ENCODE measurements at regions not wholly inside any gene's neighbourhood (a gene's known extent, or its start where the extent isn't known, plus 50 kb on each side); places are given as distances from the start of the nearest gene placed in this dataset.

DNA sequence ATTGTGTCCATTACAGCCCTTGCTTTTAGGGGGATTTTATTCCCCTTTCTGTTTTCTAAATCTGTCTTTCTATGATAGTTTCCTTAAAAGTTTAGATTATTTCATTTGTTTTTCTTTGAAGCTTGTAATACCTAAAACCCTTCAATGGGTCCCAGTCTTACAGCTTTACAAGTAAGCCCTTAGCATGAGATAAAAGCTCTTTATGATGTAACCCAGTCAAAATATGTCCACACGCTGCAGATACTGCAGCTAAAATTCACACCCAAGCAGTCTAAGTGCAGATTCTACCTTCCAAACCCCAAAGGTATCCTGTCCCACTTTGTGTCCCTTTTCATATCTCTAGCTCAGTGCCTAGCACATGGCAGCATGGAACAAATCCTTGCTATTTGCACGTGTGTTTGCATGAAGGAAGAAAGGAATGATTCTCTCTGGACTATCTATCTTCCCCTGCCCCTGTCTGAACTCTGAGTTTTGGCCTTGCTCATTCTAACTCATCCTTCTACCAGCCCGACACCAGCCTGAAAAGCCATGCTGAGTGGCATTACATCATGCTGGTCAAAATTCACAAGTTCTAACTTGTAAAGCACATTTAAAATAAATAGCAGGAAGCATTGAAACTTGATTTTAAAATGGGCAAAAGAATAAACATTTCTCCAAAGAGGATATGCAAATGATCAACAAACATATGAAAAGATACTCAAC is 623.2 kb downstream of the IRS1 start:
- no peaks in the 10 kb centered on the region for H3K4me1 Mint-ChIP-seq
- H3K27me3 Mint-ChIP-seq (ENCODE audit: low read depth): peaks cover 6% of the 10 kb centered on the region
- no peak overlapping the region for H3K27ac Mint-ChIP-seq
- no peaks in the 10 kb centered on the region for H3K36me3 Mint-ChIP-seq (ENCODE audit: low read depth)
- peaks cover 9% of the 10 kb centered on the region for H3K9me3 Mint-ChIP-seq
- no peak overlapping the region for H3K4me3 Mint-ChIP-seq
- TF ChIP-seq, protein P1, sequence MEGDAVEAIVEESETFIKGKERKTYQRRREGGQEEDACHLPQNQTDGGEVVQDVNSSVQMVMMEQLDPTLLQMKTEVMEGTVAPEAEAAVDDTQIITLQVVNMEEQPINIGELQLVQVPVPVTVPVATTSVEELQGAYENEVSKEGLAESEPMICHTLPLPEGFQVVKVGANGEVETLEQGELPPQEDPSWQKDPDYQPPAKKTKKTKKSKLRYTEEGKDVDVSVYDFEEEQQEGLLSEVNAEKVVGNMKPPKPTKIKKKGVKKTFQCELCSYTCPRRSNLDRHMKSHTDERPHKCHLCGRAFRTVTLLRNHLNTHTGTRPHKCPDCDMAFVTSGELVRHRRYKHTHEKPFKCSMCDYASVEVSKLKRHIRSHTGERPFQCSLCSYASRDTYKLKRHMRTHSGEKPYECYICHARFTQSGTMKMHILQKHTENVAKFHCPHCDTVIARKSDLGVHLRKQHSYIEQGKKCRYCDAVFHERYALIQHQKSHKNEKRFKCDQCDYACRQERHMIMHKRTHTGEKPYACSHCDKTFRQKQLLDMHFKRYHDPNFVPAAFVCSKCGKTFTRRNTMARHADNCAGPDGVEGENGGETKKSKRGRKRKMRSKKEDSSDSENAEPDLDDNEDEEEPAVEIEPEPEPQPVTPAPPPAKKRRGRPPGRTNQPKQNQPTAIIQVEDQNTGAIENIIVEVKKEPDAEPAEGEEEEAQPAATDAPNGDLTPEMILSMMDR (IDR thresholded peaks at IDR 0.05; ENCODE audit: unreplicated experiment in 3 of 3): no peak

DNA sequence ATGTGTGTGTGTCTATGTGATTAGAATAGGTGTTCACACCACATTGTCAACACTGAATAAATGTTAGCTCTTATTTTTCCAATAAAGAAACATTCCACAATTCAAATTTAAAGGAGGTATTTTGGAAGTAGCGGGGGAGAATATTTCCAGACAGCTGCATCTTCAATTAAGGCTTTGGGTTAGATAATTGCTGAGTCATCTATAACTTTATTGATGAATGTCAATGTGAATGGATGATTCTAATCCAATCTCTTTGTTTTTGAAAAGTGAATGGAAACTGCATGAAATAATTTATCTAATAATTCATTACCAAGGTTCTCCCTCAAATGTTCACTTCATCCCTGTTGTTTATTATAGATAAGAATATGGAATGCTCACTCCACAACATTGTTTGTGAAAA is 625.2 kb downstream of the IRS1 start:
- Mint-ChIP-seq H3K27ac (no peak overlapping the region), H3K36me3 (ENCODE audit: low read depth) (no peaks in the 10 kb centered on the region), H3K4me1 (no peaks in the 10 kb centered on the region), H3K27me3 (ENCODE audit: low read depth) (peaks cover 6% of the 10 kb centered on the region), H3K4me3 (no peak overlapping the region), H3K9me3 (peaks cover 6% of the 10 kb centered on the region)
- TF ChIP-seq, protein P1 (IDR thresholded peaks at IDR 0.05; ENCODE audit: unreplicated experiment in 3 of 3): no peak

DNA sequence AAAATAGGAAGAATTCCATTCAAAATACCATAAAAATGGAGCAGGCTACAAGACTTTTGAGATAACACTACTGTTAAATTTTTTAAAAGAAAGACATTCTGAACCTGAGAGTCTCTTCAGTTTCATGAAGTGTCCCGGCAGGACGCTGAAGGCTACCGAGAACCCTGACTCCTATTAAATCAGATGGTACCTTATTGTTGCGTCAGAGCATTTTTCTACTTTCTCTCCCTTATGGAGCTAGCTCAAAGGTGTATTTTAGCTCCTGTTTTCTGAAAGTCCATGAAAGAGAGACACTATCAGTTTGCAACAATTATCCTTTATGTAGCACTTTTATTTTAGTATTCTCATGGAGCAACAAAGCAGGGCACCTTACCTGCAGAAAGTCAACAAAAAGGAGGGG is 626.7 kb downstream of the IRS1 start:
- H3K36me3 Mint-ChIP-seq (ENCODE audit: low read depth): no peaks in the 10 kb centered on the region
- TF ChIP-seq, protein P1 (IDR thresholded peaks at IDR 0.05; ENCODE audit: unreplicated experiment in 3 of 3): no peak
- H3K4me3 Mint-ChIP-seq: no peak overlapping the region
- no peak overlapping the region for H3K27ac Mint-ChIP-seq
- peaks cover 6% of the 10 kb centered on the region for H3K27me3 Mint-ChIP-seq (ENCODE audit: low read depth)
- peaks cover 3% of the 10 kb centered on the region for H3K9me3 Mint-ChIP-seq
- no peaks in the 10 kb centered on the region for H3K4me1 Mint-ChIP-seq

DNA sequence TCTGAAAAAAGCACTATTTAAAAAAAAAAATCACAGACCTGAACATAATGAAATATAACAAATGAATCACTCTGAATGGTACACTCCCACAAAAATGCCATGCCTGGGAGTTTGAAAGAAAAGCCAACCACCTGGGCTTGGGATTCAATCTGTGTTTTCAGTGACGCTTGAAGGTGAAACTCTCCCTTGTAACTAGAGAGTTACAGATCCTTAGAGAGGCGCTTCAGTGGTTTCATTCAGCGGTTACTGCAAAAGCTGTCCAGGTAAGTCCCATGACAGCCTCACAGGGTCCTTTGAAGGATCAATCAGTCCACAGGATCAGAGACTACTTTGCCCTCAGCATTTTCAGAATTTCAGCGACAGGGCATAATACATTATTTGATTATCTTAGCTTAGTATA is 627.3 kb downstream of the IRS1 start:
- no peaks in the 10 kb centered on the region for H3K36me3 Mint-ChIP-seq (ENCODE audit: low read depth)
- H3K27me3 Mint-ChIP-seq (ENCODE audit: low read depth): peaks cover 6% of the 10 kb centered on the region
- H3K9me3 Mint-ChIP-seq: peaks cover 3% of the 10 kb centered on the region
- TF ChIP-seq, protein P1 (IDR thresholded peaks at IDR 0.05; ENCODE audit: unreplicated experiment in 3 of 3): no peak
- no peak overlapping the region for H3K4me3 Mint-ChIP-seq
- H3K4me1 Mint-ChIP-seq: no peaks in the 10 kb centered on the region
- no peak overlapping the region for H3K27ac Mint-ChIP-seq

DNA sequence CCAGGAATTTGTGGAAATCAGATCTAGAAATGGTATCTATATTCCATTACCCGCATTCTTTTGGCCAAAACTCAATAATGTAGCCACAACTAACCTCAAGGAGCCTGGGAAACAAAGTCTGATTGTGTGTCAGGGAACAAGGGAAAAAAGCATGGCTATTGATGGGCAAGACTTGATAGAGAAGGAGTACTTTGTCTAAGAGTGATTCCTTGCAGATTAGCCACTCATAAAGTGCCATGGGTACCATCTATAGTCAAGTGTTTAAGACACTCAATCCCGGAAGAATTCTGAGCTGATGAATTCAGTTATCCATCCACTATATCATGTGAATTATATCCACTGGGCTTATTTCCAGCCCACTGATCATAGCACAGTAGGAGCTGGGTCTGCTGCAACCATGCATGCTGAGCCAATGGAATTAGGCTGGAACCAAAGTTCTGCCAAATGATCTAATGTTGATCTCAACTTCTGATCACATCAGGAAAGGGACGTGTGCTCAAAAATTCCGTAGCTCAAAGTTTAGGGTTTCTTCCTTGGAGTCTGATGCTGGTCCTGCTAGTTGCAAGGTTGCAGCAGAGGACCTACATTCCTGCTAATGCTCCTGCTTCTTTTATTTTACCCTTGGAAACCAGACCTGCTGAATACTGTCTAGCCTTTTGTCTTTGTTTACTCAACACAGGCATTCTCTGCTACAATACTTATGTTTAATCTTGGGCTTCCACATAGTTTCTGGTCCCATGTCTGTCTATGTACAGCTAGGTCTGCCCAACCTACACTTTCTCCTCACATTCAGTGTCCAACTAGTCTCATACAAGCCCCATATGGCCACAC is 629.7 kb downstream of the IRS1 start:
- H3K9me3 Mint-ChIP-seq: no peaks in the 10 kb centered on the region
- H3K36me3 Mint-ChIP-seq (ENCODE audit: low read depth): no peaks in the 10 kb centered on the region
- H3K4me3 Mint-ChIP-seq: no peak overlapping the region
- peaks cover 3% of the 10 kb centered on the region for H3K27me3 Mint-ChIP-seq (ENCODE audit: low read depth)
- TF ChIP-seq, protein P1 (IDR thresholded peaks at IDR 0.05; ENCODE audit: unreplicated experiment in 3 of 3): no peak
- no peak overlapping the region for H3K27ac Mint-ChIP-seq
- H3K4me1 Mint-ChIP-seq: no peaks in the 10 kb centered on the region

Measured in nephron (organoid).